ENCODE measurements at regions not wholly inside any gene's neighbourhood (a gene's known extent, or its start where the extent isn't known, plus 50 kb on each side); places are given as distances from the start of the nearest gene placed in this dataset.

DNA sequence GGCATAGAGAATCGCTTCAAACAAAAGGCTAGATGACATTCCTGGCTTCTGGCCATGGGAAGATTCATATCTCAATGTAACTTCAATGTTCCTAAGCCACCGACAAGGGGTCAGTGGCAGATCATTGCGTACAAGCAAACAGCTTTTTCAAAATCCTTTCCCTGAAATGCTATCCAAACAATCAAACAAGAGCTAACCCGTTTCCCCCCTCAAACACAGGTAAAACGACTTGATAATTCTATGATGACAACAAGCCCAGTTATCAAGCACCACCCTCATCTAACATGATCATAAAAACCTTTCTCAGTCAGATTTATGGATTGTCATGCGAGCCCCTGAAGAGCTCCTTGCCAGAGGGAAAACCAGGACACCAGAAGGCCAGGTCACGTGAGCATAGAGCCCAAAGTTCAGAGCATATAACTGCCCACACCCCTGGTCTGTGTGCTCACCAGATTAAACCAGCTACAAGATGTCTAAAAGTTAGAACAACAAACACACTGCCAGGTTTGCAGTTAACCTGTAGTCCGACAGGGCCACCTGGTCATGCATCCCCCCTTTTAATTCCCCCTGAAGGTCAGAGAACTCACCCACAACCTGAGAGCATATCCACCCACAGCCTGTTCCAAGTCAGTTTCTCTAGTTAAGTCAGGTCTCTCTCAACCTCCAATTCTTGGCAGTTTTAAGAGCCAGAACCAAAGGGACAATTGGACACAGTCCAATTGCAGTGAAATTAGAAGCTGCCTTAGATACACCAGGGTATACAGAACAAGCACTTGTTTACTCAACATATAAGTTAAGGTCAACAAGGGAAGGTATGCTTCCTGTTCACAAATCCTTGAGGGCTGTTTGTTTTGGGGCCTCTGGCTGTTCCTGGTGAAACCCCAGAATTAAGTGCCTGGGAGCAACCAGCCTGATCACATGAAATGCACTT, 248.1 kb upstream of the PPARGC1A start:
- ChIA-PET POLR2A (no interaction called here), CTCF (interaction anchor here (1.2 to 1.3 kb wide), 2 partner anchors 12 to 205 kb away, joined by 3 to 4 read pairs; no protein-coding TSS in a partner anchor)
- TF ChIP-seq, protein P1, sequence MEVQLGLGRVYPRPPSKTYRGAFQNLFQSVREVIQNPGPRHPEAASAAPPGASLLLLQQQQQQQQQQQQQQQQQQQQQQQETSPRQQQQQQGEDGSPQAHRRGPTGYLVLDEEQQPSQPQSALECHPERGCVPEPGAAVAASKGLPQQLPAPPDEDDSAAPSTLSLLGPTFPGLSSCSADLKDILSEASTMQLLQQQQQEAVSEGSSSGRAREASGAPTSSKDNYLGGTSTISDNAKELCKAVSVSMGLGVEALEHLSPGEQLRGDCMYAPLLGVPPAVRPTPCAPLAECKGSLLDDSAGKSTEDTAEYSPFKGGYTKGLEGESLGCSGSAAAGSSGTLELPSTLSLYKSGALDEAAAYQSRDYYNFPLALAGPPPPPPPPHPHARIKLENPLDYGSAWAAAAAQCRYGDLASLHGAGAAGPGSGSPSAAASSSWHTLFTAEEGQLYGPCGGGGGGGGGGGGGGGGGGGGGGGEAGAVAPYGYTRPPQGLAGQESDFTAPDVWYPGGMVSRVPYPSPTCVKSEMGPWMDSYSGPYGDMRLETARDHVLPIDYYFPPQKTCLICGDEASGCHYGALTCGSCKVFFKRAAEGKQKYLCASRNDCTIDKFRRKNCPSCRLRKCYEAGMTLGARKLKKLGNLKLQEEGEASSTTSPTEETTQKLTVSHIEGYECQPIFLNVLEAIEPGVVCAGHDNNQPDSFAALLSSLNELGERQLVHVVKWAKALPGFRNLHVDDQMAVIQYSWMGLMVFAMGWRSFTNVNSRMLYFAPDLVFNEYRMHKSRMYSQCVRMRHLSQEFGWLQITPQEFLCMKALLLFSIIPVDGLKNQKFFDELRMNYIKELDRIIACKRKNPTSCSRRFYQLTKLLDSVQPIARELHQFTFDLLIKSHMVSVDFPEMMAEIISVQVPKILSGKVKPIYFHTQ (CRISPR knock-in tag; IDR thresholded peaks at IDR 0.05) = no peak
- TF ChIP-seq USF2 (CRISPR knock-in tag; IDR thresholded peaks at IDR 0.05) (no peak), ZNF416 (CRISPR knock-in tag; IDR thresholded peaks at IDR 0.05) (no peak)
- no peak overlapping the region for H3K4me3 Mint-ChIP-seq
- no peaks in the 10 kb centered on the region for H3K36me3 Mint-ChIP-seq
- H3K4me1 Mint-ChIP-seq = peaks cover 19% of the 10 kb centered on the region
- DNase-seq (ENCODE audit: low spot score) (no peak), ATAC-seq (no peak)
- no peak overlapping the region for H3K27ac Mint-ChIP-seq
- peaks cover 3% of the 10 kb centered on the region for H3K27me3 Mint-ChIP-seq (ENCODE audit: low read depth)
- no peaks in the 10 kb centered on the region for H3K9me3 Mint-ChIP-seq

- H3K4me1 Mint-ChIP-seq = peaks cover 6% of the 10 kb centered on the region; the same call in 1 of the 2 replicates
- POLR2A ChIA-PET = no interaction called here
- H3K27ac Mint-ChIP-seq = no peak overlapping the region
- H3K9me3 Mint-ChIP-seq = no peaks in the 10 kb centered on the region
- DNase-seq (ENCODE audit: low spot score) = no peak
- H3K36me3 Mint-ChIP-seq = no peaks in the 10 kb centered on the region
- no peak for ATAC-seq
- CTCF ChIA-PET = no interaction called here
- no peak overlapping the region for H3K4me3 Mint-ChIP-seq
- H3K27me3 Mint-ChIP-seq (ENCODE audit: low read depth) = no peaks in the 10 kb centered on the region
- TF ChIP-seq ZBTB21 (CRISPR knock-in tag; IDR thresholded peaks at IDR 0.05; ENCODE audit: borderline replicate concordance) (no peak), NR1H2 (CRISPR knock-in tag; IDR thresholded peaks at IDR 0.05) (no peak), RORB (CRISPR knock-in tag; IDR thresholded peaks at IDR 0.05) (no peak), PREB (CRISPR knock-in tag; IDR thresholded peaks at IDR 0.05; ENCODE audit: borderline replicate concordance) (no peak), ZBTB43 (CRISPR knock-in tag; IDR thresholded peaks at IDR 0.05) (no peak), JAZF1 (CRISPR knock-in tag; IDR thresholded peaks at IDR 0.05) (no peak), MXD4 (CRISPR knock-in tag; IDR thresholded peaks at IDR 0.05; ENCODE audit: borderline replicate concordance) (no peak), CREB1 (CRISPR knock-in tag; IDR thresholded peaks at IDR 0.05) (no peak), CDX4 (CRISPR knock-in tag; IDR thresholded peaks at IDR 0.05; ENCODE audit: borderline replicate concordance) (no peak), USF2 (CRISPR knock-in tag; IDR thresholded peaks at IDR 0.05) (no peak), NFE2L1 (CRISPR knock-in tag; IDR thresholded peaks at IDR 0.05) (no peak), MYBL2 (CRISPR knock-in tag; IDR thresholded peaks at IDR 0.05) (no peak)
- TF ChIP-seq, protein P2, sequence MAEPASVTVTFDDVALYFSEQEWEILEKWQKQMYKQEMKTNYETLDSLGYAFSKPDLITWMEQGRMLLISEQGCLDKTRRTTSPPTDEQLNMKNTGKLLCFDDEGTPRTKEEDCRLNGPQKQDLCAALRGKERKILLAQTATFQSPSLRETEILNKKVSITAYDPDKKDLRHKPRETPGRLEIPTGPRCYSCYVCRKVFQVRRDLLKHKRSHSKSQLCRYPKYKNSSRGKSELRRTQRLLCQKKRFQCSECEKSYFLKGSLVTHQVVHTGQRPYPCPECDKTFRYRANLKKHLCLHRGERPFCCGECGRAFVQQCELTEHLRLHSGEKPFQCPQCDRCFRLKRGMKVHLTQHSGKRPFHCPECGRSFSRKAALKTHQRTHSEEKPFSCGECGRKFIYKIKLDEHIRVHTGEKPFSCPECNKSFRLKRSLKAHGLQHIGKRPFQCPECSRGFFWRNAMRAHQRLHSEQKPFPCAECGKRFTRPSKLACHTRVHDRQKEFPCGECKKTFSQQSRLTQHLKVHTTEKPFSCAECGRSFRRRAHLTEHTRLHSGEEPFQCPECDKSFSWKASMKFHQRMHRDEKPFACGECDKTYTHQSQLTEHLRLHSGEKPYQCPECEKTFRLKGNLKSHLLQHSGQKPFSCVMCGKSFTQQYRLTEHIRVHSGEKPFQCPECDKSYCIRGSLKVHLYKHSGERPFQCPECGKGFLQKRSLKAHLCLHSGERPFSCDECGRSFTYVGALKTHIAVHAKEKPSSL (CRISPR knock-in tag; conservative IDR thresholded peaks at IDR 0.05) = no peak
- TF ChIP-seq, protein P3, sequence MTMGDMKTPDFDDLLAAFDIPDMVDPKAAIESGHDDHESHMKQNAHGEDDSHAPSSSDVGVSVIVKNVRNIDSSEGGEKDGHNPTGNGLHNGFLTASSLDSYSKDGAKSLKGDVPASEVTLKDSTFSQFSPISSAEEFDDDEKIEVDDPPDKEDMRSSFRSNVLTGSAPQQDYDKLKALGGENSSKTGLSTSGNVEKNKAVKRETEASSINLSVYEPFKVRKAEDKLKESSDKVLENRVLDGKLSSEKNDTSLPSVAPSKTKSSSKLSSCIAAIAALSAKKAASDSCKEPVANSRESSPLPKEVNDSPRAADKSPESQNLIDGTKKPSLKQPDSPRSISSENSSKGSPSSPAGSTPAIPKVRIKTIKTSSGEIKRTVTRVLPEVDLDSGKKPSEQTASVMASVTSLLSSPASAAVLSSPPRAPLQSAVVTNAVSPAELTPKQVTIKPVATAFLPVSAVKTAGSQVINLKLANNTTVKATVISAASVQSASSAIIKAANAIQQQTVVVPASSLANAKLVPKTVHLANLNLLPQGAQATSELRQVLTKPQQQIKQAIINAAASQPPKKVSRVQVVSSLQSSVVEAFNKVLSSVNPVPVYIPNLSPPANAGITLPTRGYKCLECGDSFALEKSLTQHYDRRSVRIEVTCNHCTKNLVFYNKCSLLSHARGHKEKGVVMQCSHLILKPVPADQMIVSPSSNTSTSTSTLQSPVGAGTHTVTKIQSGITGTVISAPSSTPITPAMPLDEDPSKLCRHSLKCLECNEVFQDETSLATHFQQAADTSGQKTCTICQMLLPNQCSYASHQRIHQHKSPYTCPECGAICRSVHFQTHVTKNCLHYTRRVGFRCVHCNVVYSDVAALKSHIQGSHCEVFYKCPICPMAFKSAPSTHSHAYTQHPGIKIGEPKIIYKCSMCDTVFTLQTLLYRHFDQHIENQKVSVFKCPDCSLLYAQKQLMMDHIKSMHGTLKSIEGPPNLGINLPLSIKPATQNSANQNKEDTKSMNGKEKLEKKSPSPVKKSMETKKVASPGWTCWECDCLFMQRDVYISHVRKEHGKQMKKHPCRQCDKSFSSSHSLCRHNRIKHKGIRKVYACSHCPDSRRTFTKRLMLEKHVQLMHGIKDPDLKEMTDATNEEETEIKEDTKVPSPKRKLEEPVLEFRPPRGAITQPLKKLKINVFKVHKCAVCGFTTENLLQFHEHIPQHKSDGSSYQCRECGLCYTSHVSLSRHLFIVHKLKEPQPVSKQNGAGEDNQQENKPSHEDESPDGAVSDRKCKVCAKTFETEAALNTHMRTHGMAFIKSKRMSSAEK (CRISPR knock-in tag; IDR thresholded peaks at IDR 0.05; ENCODE audit: borderline replicate concordance) = no peak
Observed at GRCh38 chr4:24131954-24132673, 242.3 kb upstream of the PPARGC1A start.
